ENCODE measurements at regions not wholly inside any gene's neighbourhood (a gene's known extent, or its start where the extent isn't known, plus 50 kb on each side); places are given as distances from the start of the nearest gene placed in this dataset.

DNA sequence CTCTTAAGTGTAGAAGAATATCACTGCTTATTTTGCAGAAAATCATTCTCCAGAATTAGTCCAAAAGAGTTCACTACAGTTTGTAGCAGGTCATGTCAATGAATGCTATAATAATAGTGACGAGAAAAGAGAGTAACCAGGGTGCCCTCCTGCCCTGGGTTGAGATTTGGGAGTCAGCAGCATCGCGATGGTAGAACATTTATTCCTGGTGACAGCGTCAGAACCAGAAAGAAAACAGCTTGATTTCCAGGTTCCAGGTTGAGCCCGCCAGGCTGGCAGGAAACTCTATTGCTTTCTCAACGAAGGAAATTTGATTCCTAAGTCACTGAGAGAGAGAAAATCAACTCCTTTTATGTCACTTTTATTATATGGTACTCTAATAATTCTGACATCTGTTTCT lies 550.3 kb downstream of the QKI start:
- no peak for DNase-seq

- DNase-seq, result no peak
These were observed 548.9 kb downstream of the QKI start for GRCh38 chr6:163963205-163964120.

DNA sequence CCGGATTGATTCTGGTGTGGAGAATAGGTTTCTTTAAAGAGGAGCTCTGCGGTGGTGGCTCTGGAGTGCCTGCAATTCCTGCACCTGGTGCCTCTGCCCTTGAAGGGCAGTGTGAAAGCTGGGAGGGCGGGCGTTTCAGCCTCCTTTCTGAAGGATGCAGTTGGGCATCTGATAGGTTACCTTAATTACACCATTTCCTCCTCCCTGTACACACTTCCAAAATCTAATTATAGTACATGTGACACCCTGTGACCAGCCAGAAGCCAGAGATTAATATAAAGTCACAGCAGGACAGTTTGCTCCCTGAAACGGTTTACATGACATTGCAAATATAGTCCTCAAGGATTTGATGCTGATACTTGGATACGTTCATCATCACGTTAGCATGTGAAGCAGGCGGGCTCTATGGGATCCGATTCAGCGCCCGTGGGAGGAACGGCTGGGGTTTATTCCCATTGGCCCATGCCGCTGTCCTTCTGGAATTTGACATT lies 548.2 kb downstream of the QKI start:
- no peak for DNase-seq

GRCh38 chr6:163960128-163960527 lies 545.6 kb downstream of the QKI start:
- DNase-seq, result no peak

- no peak for DNase-seq
These were observed 544.1 kb downstream of the QKI start for GRCh38 chr6:163958646-163959045.

GRCh38 chr6:163956571-163957407 lies 542.3 kb downstream of the QKI start:
- peak; percentile 83 for DNase-seq

- no peak for DNase-seq
These were observed 541.2 kb downstream of the QKI start for GRCh38 chr6:163955756-163956155.

GRCh38 chr6:163955096-163955495 lies 540.6 kb downstream of the QKI start:
- no peak for DNase-seq

DNA sequence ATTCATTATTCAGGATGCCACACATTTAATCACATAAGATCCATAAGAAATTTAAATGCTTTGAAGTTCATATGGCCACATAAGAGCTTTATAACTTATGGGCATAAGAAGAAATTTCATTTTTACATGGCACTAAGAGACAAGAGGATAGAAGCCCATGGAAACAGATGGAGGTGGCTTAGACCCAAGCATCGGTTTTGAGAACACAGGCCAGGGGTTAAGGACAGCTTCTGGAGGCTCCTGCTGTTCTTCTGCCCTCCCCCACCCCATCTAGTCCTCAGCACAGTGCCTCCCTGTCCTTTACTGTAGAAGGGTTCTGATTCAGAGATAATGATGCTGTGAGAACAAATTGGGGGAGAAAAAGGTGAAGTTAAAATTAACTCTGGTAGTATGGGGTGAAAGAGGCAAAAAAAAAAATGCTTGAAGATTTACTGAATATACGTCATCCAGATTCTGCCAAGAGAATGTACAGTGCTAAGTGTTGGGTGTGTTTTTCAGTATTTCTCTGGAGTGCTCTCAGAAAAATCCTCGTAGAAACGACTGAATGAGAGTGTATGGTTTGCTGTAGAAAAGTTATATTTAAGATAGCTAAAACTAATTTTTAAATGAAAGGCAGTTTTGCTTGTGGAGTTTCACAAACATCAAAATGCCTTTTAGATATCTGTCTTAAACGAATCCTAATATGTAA lies 539.7 kb downstream of the QKI start:
- DNase-seq, result no peak

DNA sequence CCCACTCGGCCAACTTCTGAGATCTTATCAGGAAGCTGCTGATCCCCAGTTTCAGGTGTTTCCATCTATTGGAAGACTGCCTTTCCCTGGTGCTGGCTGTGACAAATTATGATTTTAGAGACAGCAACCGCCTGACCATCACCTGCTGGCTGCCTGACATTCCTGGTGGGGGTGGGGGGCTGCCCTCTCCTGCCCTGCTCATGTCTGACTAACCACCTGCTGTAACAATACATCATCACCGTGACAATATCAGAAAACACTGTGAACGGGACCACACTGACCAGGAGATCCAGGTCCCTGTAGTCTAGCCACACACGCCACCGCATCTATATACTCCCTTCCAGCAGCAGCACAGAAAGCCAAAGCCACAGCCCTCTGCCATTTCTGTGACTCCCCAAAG lies 537.5 kb downstream of the QKI start:
- no peak for DNase-seq

- no peak for DNase-seq
These were observed 536.8 kb downstream of the QKI start for GRCh38 chr6:163951326-163951725.

- DNase-seq, result peak; percentile 30 to 34
These were observed 535.6 kb downstream of the QKI start for GRCh38 chr6:163950159-163950558.

GRCh38 chr6:163949431-163949830 lies 534.9 kb downstream of the QKI start:
- DNase-seq, result no peak

GRCh38 chr6:163948250-163948649 lies 533.7 kb downstream of the QKI start:
- no peak for DNase-seq

DNA sequence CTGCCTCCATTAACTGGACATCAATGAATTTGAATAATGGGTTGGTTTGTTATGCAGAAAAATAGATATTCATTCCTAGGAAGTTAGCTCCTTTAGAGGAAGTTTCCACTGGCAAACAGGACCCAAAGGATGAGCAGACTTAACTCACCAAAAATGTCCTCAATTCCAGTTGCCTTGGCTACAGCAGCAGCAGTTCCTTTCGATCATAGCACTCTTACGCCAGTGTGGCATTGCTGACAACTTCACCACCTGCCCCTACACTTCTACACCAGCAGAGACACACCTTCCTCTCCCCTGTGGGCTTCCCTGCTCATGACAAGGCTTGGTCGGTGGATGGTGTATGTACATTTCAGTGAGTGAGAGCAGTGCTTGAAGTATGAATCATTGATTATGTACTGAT lies 532.8 kb downstream of the QKI start:
- DNase-seq, result no peak

- no peak for DNase-seq
These were observed 531.9 kb downstream of the QKI start for GRCh38 chr6:163946437-163946836.

GRCh38 chr6:163945808-163946207 lies 531.3 kb downstream of the QKI start:
- no peak for DNase-seq

- no peak for DNase-seq
These were observed 530.4 kb downstream of the QKI start for GRCh38 chr6:163944897-163945296.

DNA sequence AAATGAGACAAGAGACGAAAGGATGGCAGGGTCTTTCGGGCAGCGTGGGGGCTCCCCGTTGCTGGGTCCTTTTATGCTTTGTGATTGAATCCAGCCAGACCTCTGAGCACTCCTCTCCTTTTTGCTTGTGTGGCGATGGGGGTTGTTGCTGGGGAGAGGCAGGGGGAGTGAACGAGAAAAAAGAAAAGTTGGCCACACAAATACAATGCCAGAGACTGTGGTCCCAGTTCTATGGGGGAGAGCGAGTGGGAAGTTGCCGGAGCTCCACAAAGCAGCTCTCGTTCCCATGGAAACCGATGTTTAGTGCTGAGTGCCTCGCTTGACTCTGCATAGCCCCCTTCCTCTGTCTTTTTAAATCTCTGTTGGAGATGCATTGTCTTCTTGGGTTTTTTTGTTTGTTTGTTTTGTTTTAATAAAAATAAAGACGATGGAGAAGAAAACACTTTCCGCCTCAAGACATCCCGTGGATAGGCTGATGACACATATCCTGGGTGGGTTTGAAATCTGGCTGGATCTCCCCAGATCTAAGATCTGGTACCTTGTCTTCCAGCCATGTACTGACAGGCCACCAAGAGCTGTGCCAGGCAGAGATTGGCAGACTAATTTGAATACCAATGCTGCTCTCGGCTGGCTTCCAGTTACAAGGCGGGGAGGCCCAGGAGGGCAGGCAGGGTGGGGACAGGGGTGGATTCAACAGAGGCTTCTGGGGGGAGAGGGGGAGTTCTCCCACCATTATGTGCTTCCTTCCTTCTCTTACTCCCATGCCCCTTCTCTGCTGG lies 529.3 kb downstream of the QKI start:
- no peak for DNase-seq

DNA sequence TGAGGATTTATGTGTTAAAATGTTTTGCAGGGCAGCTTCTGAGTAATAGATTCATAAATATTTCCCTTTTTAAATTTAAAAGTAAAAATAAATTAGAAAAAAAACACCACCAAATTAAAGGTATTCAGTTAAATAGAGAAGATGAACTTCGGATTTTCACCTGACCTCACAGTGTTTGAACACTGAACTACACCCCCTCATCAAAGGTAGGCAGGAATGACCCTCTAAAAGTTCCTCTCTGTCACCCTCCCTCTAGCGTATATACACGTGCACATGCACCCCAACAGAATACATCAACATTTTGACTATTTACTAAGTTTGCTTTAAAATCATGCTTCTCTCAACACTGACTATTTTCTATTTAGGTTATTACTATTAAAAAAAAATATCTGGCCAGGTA lies 528.3 kb downstream of the QKI start:
- no peak for DNase-seq

- no peak for DNase-seq
These were observed 527.1 kb downstream of the QKI start for GRCh38 chr6:163941624-163941976.
